GM12875 (cell line): ENCODE measurements at regions not wholly inside any gene's neighbourhood (a gene's known extent, or its start where the extent isn't known, plus 50 kb on each side); places are given as distances from the start of the nearest gene placed in this dataset.

Experiments
- H3K4me3 ChIP-seq: one replicate; pipeline ENCODE4 v1.5.1; 2011; ENCODE audit warnings: low read depth, low read length, control low read depth
- TF ChIP-seq, protein P1 (sequence below): IDR thresholded peaks from 2 replicates; pipeline ENCODE4 v1.5.1; 2011; ENCODE audit warnings: low read depth, mild to moderate bottlenecking, control low read depth, inconsistent platforms, low read length, moderate library complexity, borderline replicate concordance; ENCODE audit not compliant: insufficient read depth

DNA sequence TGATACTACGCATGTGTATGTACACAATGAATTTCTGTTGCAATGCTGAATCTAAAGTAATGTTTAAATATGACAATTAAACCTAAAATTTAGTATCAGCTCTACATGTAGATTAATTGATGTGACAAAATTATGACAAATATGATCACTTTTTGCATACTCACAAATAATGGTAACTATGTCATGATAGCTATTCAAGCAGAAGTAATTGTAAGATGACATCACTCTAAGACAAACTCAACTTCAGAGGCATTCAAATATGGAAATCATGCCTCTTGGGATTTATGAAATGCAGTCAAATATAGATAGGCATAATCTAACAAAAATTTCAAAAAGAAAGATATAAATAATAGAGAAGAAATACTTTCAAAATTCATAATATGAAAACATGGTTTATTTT is 571.7 kb upstream of the LRFN5 start:
- TF ChIP-seq, protein P1, sequence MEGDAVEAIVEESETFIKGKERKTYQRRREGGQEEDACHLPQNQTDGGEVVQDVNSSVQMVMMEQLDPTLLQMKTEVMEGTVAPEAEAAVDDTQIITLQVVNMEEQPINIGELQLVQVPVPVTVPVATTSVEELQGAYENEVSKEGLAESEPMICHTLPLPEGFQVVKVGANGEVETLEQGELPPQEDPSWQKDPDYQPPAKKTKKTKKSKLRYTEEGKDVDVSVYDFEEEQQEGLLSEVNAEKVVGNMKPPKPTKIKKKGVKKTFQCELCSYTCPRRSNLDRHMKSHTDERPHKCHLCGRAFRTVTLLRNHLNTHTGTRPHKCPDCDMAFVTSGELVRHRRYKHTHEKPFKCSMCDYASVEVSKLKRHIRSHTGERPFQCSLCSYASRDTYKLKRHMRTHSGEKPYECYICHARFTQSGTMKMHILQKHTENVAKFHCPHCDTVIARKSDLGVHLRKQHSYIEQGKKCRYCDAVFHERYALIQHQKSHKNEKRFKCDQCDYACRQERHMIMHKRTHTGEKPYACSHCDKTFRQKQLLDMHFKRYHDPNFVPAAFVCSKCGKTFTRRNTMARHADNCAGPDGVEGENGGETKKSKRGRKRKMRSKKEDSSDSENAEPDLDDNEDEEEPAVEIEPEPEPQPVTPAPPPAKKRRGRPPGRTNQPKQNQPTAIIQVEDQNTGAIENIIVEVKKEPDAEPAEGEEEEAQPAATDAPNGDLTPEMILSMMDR: no peak
- H3K4me3 ChIP-seq: no peak overlapping the region

DNA sequence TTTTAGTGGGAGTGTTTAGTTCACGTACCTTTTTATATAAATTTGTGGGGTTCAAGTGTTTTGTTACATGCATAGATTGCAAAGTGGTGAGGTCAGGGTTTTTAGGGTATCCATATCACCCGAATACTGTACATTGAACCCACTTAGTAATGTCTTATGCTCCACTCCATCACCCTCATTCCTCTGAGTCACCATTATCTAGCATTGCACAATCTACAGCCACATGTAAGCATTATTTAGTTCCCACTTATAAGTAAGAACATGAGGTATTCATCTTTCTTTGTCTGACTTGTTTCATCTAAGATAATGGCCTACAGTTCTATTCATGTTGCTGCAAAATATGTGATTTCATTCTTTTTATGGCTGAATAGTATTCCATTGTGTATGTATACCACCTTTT is 583.7 kb upstream of the LRFN5 start:
- H3K4me3 ChIP-seq: no peak overlapping the region
- TF ChIP-seq, protein P1: no peak

DNA sequence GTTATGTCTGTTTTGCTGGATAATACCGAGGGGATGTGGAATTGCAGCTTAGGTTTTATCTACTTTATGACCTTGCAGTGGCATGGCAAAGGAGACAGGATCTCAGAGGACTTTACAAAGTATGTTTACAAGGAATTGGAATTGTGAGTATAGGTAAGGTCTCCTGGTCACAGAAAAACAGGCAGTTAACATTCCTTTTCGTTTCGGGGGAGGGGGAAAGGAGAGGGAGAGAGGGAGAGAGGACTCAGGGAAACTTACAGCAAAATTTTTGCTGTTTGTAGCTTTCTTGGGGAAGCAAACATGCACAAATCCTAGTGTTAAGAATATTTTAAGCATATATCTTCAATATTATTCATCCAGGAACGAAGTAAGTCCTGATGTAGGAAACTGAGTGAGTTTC is 590.5 kb upstream of the LRFN5 start:
- TF ChIP-seq, protein P1: no peak
- H3K4me3 ChIP-seq: no peak overlapping the region

DNA sequence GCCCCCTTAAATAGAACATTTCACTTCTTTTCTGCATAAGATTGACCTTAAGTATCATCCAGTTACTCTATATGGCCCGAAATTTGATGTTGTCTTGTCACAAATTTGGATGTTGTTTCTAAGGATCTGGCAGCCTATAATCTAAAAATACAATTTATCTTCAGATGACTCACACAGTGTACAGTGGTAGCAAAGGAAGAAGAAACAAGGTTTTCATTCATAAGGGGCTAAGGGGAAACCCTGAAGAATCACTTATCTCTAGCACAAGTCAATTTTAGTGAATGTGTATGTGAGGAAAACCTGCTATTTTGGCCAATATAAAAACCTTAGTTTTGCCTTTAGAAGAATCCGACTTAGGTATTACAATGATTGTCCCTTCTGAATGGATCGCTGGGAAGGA is 606.3 kb upstream of the LRFN5 start:
- no peak overlapping the region for H3K4me3 ChIP-seq
- TF ChIP-seq, protein P1: no peak

DNA sequence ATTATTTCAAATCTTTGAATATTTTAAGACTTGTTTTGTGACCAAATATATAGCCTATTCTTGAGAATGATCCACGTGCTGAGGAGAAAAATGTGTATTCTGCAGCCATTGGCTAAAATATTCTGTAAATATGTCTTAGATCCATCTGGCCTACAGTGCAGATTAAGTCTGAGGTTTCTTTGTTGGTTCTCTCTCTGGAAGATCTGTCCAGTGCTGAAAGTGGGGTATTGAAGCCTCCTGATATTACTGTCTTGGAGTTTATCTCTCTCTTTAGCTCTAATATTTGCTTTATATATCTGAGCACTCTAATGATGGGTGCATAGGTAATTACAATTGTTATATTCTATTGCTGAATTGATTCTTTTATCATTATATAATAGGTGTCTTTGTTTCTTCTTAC is 617.4 kb upstream of the LRFN5 start:
- TF ChIP-seq, protein P1: no peak
- H3K4me3 ChIP-seq: no peak overlapping the region

DNA sequence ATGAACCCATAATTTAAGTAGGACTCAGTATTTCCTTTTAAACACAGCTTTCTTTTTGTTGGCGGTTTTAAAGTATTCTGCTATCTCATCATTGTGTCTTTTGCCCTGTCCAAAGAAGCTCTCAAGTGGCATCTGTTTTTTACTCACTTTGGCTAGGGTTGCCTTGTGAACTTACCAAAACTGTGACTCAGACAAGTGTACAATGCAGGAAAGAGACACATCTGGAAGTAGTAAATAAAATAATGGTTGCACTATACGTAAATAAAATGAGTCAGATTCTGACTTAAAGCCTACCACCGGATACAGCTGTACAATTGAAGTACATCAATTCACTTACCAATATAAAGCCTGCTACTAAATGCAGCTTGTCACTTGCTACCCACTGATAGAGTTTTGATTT is 619.2 kb upstream of the LRFN5 start:
- H3K4me3 ChIP-seq: no peak overlapping the region
- TF ChIP-seq, protein P1: no peak

DNA sequence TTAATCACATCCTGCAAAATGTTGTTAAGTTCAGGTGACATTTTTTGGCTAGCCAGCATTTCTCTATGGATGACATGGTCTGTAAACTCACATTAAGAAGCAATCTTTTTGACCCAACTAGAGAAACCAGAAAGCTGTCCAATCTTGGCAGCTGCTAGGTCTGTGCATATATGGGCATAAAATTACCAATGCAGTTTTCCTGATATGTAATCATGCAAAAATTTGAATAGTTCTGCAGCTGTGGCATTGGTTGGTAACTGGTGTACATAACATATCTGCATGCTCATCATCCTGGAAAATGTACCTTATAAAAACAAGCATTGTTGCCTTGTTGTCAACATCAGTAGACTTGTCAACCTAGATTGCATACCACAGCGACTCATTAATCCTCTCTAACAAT is 620.0 kb upstream of the LRFN5 start:
- TF ChIP-seq, protein P1: no peak
- H3K4me3 ChIP-seq: no peak overlapping the region
